GM12891 (cell line): ENCODE measurements at regions not wholly inside any gene's neighbourhood (a gene's known extent, or its start where the extent isn't known, plus 50 kb on each side); places are given as distances from the start of the nearest gene placed in this dataset.

Experiments
- POLR2A ChIP-seq: IDR thresholded peaks from 2 replicates; pipeline ENCODE4 v1.6.1; 2011; ENCODE audit warnings: low read depth, low read length, control low read depth
- POLR2AphosphoS5 ChIP-seq: IDR thresholded peaks from 2 replicates; pipeline ENCODE4 v1.6.1; 2011; ENCODE audit warnings: low read depth, low read length, control low read depth
- POU2F2 ChIP-seq: IDR thresholded peaks from 2 replicates; pipeline ENCODE4 v1.6.1; 2011; ENCODE audit warnings: low read depth, mild to moderate bottlenecking, control low read depth, low read length, moderate library complexity
- SPI1 ChIP-seq: IDR thresholded peaks from 2 replicates; pipeline ENCODE4 v1.6.1; 2011; ENCODE audit warnings: low read depth, low read length, control low read depth
- TAF1 ChIP-seq: IDR thresholded peaks from 2 replicates; pipeline ENCODE4 v1.6.1; 2011; ENCODE audit warnings: low read depth, low read length, control low read depth

- no peak for TF ChIP-seq POLR2A
- TF ChIP-seq POLR2AphosphoS5: no peak
- no peak for TF ChIP-seq SPI1
- TF ChIP-seq TAF1: no peak
- TF ChIP-seq POU2F2: no peak
These were observed 504.8 kb downstream of the DIRAS2 start for GRCh38 chr9:90137801-90138200.
